LNCaP clone FGC (cell line): ENCODE measurements at regions not wholly inside any gene's neighbourhood (a gene's known extent, or its start where the extent isn't known, plus 50 kb on each side); places are given as distances from the start of the nearest gene placed in this dataset.
A peak's percentile ranks its signal among the peaks of the same experiment; 100 is the strongest.

ENCODE experiments used
- DNase-seq: peaks from one replicate; pipeline ENCODE4 v3.0.0-alpha.2; 2011; ENCODE audit warnings: low read depth
- H3K4me3 ChIP-seq: 2 replicates; pipeline ENCODE4 v1.5.1; 2011; ENCODE audit warnings: mild to moderate bottlenecking, low read depth, low read length, control low read depth
- CTCF ChIP-seq: IDR thresholded peaks from 2 replicates; pipeline ENCODE4 v1.5.1; 2012; ENCODE audit warnings: mild to moderate bottlenecking; ENCODE audit not compliant: control insufficient read depth, insufficient read depth; ENCODE audit errors: extremely low read depth

DNA sequence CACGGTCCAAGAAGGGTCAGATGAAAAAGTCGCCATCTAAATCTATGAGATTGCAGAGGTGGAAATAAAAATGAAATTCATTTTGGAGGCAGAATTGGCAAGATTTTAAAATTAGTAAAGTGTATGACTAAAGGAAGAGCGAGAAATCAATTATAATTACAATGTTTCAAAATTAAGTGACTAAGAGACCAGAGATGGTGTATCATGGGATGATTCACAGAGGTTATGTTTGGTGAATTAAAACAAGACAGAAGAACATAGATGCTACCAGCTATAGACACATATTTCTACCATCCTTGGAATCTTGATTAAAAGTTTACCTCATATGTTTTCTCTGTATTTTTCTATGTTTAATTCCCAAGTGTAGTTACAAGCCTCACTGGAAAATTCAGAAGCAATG, 308.9 kb upstream of the DNAJC19 start:
- no peak for DNase-seq
- H3K4me3 ChIP-seq = no peak overlapping the region
- no peak for TF ChIP-seq CTCF

GRCh38 chr3:181292984-181293383, 303.4 kb upstream of the DNAJC19 start:
- TF ChIP-seq CTCF = no peak
- DNase-seq = no peak

DNA sequence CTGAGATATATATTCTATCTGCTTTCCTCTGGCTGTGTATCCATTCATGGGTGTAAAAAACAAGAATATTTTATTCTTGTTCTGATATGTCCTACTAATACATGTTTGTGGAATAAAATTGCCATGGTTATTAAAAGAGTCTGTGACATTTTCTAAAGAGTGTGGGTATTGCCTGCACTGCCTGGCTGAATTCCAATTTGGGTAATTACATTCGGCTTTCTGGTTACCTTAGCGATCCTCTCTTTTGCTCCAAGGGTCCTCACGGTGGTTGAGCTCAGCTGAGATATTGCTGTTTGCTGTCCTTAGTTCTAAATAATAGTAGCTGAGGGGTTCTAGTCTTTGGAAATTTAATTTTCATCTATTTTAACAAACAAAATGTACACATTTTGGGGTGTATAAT, 301.4 kb upstream of the DNAJC19 start:
- no peak overlapping the region for H3K4me3 ChIP-seq
- TF ChIP-seq CTCF = no peak
- DNase-seq = no peak

More at GRCh38 chr3:181292984-181293383, 303.4 kb upstream of the DNAJC19 start:
- no peak overlapping the region for H3K4me3 ChIP-seq

DNA sequence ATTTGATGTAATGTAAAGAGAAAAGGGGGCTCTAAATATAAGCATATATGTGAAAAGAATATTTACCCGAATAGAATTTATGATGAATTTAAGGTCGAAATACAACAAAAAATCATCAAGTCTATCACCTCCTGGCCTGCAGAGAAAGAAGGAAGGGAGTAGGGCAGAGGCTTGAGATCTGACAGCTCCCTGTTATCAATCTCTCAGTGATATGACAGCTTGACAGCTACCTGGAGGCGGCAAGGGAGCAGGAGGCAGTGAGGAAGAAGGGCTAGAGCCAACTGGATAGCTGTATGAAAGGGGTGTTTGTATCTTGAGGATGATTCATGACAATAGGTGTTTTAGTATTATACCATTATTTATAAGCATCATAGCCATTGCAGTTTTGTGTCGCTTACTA, 299.8 kb upstream of the DNAJC19 start:
- H3K4me3 ChIP-seq = no peak overlapping the region
- TF ChIP-seq CTCF = no peak
- DNase-seq = no peak

GRCh38 chr3:181288145-181288544, 298.6 kb upstream of the DNAJC19 start:
- no peak for DNase-seq
- no peak for TF ChIP-seq CTCF
- H3K4me3 ChIP-seq = no peak overlapping the region

DNA sequence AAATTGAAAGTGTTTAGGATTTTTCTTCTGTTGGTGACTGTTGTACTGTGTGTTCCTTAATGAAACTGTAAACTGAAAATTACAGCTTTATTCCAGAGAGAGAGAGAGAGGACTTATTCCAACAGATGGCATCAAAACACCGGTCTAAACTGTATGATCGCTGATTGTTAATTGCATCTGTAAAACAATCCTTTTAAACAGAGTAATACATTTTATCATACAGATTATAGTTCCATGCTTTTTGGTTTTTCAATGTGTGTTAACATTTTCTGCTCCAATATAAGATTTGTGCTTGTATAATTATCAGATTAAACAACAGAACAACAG, 289.7 kb upstream of the DNAJC19 start:
- H3K4me3 ChIP-seq = no peak overlapping the region
- TF ChIP-seq CTCF = peak; percentile 30; the same call in 1 of the 2 replicates
- no peak for DNase-seq

- no peak overlapping the region for H3K4me3 ChIP-seq
- no peak for TF ChIP-seq CTCF
- DNase-seq = no peak
These were observed 289.1 kb upstream of the DNAJC19 start for GRCh38 chr3:181278468-181279238.
